ENCODE measurements at regions not wholly inside any gene's neighbourhood (a gene's known extent, or its start where the extent isn't known, plus 50 kb on each side); places are given as distances from the start of the nearest gene placed in this dataset.

DNA sequence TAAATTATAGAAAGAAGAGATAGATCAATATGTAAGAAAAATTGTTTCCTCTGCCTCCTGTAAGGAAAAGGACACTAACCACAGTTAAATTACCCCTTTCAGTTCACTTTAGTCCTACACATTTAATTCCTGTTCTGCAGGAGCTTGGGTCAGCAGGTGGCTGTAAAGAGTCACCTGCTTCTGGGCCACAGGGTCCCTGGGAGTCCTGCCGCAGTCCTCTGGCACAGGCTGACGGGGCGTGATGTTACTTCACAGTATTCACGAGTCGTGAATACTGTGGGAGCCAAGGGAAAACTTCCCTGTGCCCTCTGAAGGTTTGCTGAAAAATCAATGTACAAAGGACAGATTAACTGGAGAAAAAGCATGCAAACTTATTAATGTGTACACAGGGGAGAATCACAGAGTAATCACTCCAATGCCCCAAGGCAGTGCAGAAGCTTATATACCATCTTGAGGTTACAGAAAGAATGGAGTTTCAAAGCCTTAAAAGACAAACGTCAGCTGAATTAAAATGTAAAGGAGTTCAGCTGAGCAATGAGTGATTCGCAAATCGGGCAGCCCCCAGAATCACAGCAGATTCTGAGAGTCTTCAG lies 125.8 kb upstream of the TMTC4 start:
- no peak overlapping the region for H2BK120ac ChIP-seq (ENCODE audit: low read depth, low read length)
- H4K8ac ChIP-seq (ENCODE audit: low read depth in 2 of 2, low read length in 2 of 2): no peak overlapping the region
- H3K27me3 ChIP-seq (ENCODE audit: control insufficient read depth, insufficient read depth, low read length): no peaks in the 10 kb centered on the region
- POLR2A ChIA-PET (ENCODE audit: unreplicated experiment): no interaction called here
- no peaks in the 10 kb centered on the region for H3K79me1 ChIP-seq (ENCODE audit: low read depth in 1 of 2, low read length in 2 of 2)
- H3K4me1 ChIP-seq (ENCODE audit: control insufficient read depth, insufficient read depth, low read length): no peaks in the 10 kb centered on the region
- H3K9me1 ChIP-seq (ENCODE audit: insufficient read depth, low read length): no peaks in the 10 kb centered on the region
- no peak overlapping the region for H3K4ac ChIP-seq (ENCODE audit: low read depth, low read length)
- no peak overlapping the region for H3K27ac ChIP-seq (ENCODE audit: insufficient read depth, low read length)
- in situ Hi-C loops (cut with MboI; ENCODE audit: low sequenced_read_pairs) (no loop called here), intact Hi-C loops (cut with micrococcal nuclease) (no loop called here), dilution Hi-C loops (cut with HindIII; ENCODE audit: low sequenced_read_pairs, unreplicated experiment) (no loop called here)
- no peak overlapping the region for H2BK5ac ChIP-seq (ENCODE audit: low read depth, low read length, poor library complexity, severe bottlenecking)
- no peak overlapping the region for H2AFZ ChIP-seq (replicated peaks; ENCODE audit: low read length, poor library complexity)
- no peak overlapping the region for H2BK20ac ChIP-seq (ENCODE audit: low read depth, low read length)
- H3K9ac ChIP-seq (ENCODE audit: low read depth, low read length): no peak overlapping the region
- H3K4me2 ChIP-seq (ENCODE audit: low read depth, low read length): no peak overlapping the region
- TF ChIP-seq BHLHE40 (IDR thresholded peaks at IDR 0.05; ENCODE audit: low read depth, low read length) (no peak), FOS (IDR thresholded peaks at IDR 0.05; ENCODE audit: low read depth, low read length) (no peak), CEBPB (IDR thresholded peaks at IDR 0.05; ENCODE audit: low read depth, low read length) (no peak), RFX5 (IDR thresholded peaks at IDR 0.05; ENCODE audit: low read depth, low read length) (no peak), CHD1 (IDR thresholded peaks at IDR 0.05; ENCODE audit: low read depth, low read length) (no peak), POLR2A (IDR thresholded peaks at IDR 0.05; ENCODE audit: low read depth, low read length) (no peak), MAFK (IDR thresholded peaks at IDR 0.05; ENCODE audit: low read depth, low read length) (no peak), SMC3 (IDR thresholded peaks at IDR 0.05; ENCODE audit: low read depth, low read length) (no peak), RAD21 (IDR thresholded peaks at IDR 0.05; ENCODE audit: low read length) (no peak), NFE2L2 (IDR thresholded peaks at IDR 0.05; ENCODE audit: low read depth, low read length) (no peak), MXI1 (IDR thresholded peaks at IDR 0.05; ENCODE audit: borderline replicate concordance, low read depth, low read length) (no peak), RCOR1 (IDR thresholded peaks at IDR 0.05; ENCODE audit: insufficient replicate concordance, low read length) (no peak), MAZ (IDR thresholded peaks at IDR 0.05; ENCODE audit: borderline replicate concordance, low read depth, low read length) (no peak)
- TF ChIP-seq, protein P1, sequence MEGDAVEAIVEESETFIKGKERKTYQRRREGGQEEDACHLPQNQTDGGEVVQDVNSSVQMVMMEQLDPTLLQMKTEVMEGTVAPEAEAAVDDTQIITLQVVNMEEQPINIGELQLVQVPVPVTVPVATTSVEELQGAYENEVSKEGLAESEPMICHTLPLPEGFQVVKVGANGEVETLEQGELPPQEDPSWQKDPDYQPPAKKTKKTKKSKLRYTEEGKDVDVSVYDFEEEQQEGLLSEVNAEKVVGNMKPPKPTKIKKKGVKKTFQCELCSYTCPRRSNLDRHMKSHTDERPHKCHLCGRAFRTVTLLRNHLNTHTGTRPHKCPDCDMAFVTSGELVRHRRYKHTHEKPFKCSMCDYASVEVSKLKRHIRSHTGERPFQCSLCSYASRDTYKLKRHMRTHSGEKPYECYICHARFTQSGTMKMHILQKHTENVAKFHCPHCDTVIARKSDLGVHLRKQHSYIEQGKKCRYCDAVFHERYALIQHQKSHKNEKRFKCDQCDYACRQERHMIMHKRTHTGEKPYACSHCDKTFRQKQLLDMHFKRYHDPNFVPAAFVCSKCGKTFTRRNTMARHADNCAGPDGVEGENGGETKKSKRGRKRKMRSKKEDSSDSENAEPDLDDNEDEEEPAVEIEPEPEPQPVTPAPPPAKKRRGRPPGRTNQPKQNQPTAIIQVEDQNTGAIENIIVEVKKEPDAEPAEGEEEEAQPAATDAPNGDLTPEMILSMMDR (conservative IDR thresholded peaks at IDR 0.05; ENCODE audit: low read depth, low read length): no peak
- TF ChIP-seq, protein P2, sequence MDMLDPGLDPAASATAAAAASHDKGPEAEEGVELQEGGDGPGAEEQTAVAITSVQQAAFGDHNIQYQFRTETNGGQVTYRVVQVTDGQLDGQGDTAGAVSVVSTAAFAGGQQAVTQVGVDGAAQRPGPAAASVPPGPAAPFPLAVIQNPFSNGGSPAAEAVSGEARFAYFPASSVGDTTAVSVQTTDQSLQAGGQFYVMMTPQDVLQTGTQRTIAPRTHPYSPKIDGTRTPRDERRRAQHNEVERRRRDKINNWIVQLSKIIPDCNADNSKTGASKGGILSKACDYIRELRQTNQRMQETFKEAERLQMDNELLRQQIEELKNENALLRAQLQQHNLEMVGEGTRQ (IDR thresholded peaks at IDR 0.05; ENCODE audit: low read depth, low read length): no peak
- TF ChIP-seq, protein P3, sequence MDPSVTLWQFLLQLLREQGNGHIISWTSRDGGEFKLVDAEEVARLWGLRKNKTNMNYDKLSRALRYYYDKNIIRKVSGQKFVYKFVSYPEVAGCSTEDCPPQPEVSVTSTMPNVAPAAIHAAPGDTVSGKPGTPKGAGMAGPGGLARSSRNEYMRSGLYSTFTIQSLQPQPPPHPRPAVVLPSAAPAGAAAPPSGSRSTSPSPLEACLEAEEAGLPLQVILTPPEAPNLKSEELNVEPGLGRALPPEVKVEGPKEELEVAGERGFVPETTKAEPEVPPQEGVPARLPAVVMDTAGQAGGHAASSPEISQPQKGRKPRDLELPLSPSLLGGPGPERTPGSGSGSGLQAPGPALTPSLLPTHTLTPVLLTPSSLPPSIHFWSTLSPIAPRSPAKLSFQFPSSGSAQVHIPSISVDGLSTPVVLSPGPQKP (IDR thresholded peaks at IDR 0.05; ENCODE audit: borderline replicate concordance, low read depth, low read length): no peak
- no peak overlapping the region for H3K4me3 ChIP-seq (ENCODE audit: insufficient read depth, low read depth, low read length)
- no peak overlapping the region for H2BK15ac ChIP-seq (ENCODE audit: low read depth, low read length)
- H3K14ac ChIP-seq (replicated peaks; ENCODE audit: low read depth, low read length): no peak overlapping the region
- no peak overlapping the region for H2AK5ac ChIP-seq (ENCODE audit: low read depth, low read length)
- ATAC-seq (ENCODE audit: low read depth) (no peak), DNase-seq (no peak)
- no peak overlapping the region for H3K18ac ChIP-seq (ENCODE audit: low read depth, low read length)
- no TSS peak for BruUV-seq (replicated peaks)
- no peak overlapping the region for H2AK9ac ChIP-seq (replicated peaks; ENCODE audit: low read depth, low read length, poor library complexity)
- no peak overlapping the region for H4K5ac ChIP-seq (ENCODE audit: low read depth, low read length)
- CTCF ChIA-PET: no interaction called here
- peaks cover 4% of the 10 kb centered on the region; the same call in 1 of the 2 replicates for H3K9me3 ChIP-seq (ENCODE audit: control insufficient read depth, insufficient read depth, low read length)
- H3K56ac ChIP-seq (ENCODE audit: extremely low read depth, insufficient read depth, low read length): no peak overlapping the region
- no peak overlapping the region for H4K91ac ChIP-seq (ENCODE audit: insufficient read depth, low read depth, low read length)
- 69% methylated on average over 3 of the region's 8 CpGs; no CpG with 5 or more reads in 1 of the 2 experiments for WGBS, 2 experiments (ENCODE audit: extremely low coverage in 2 of 2, insufficient read length in 1 of 2)
- no peaks in the 10 kb centered on the region for H3K36me3 ChIP-seq (ENCODE audit: control insufficient read depth, insufficient read depth, low read length)
- no peaks in the 10 kb centered on the region for H4K20me1 ChIP-seq (ENCODE audit: insufficient read depth, low read length)
- H3K23ac ChIP-seq (ENCODE audit: low read depth, low read length): no peak overlapping the region
